ENCODE measurements at regions not wholly inside any gene's neighbourhood (a gene's known extent, or its start where the extent isn't known, plus 50 kb on each side); places are given as distances from the start of the nearest gene placed in this dataset.

GRCh38 chr4:96652158-96652557 is 812.3 kb downstream of the PDHA2 start:
- ATAC-seq = no peak
- no peak overlapping the region for H3K27ac ChIP-seq (ENCODE audit: low read depth, low read length)

DNA sequence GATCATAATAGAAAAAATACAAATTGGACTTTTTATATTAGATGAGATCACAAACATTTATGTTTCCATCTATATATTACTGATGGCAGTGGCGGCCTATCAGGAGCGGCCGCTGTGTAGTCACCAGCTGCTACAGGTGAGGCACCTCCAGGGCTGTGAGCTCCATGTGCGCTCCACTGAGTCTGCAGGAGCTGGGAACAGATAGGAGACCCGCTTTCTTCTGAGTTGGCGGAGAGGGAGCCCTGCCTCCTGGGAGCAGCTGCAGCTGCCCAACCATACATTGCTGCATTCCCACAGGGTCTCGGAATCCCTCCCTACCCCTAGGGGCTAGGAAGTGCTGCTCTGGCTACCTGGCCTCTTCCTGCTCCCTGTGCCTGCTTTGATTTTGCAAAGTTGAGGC is 812.9 kb downstream of the PDHA2 start:
- no peaks in the 10 kb centered on the region for H3K36me3 ChIP-seq (ENCODE audit: control insufficient read depth in 2 of 3, insufficient read depth in 3 of 3, low read length in 3 of 3)
- H3K36me3 Mint-ChIP-seq = no peaks in the 10 kb centered on the region
- H3K9me3 Mint-ChIP-seq = peaks cover 0 to 8% (median 0%) of the 10 kb centered on the region in 11 donors
- ChIA-PET CTCF (no interaction called here), POLR2A (no interaction called here)
- no peaks in the 10 kb centered on the region for H3K27me3 ChIP-seq (ENCODE audit: control insufficient read depth in 2 of 2, insufficient read depth in 2 of 2, low read length in 2 of 2)
- H3K27me3 Mint-ChIP-seq = no peaks in the 10 kb centered on the region
- no peak overlapping the region for H3K4me3 ChIP-seq (ENCODE audit: low read length)
- no peak for DNase-seq
- H3K27ac ChIP-seq (ENCODE audit: low read depth, low read length) = no peak overlapping the region
- intact Hi-C loops (cut with micrococcal nuclease) = no loop called here
- ATAC-seq = no peak
- no peaks in the 10 kb centered on the region for H3K4me1 ChIP-seq (ENCODE audit: control insufficient read depth in 2 of 2, insufficient read depth in 2 of 2, low read length in 2 of 2)
- H3K27ac Mint-ChIP-seq = no peak overlapping the region
- H3K4me3 Mint-ChIP-seq = no peak overlapping the region
- H3K4me1 Mint-ChIP-seq = no peaks in the 10 kb centered on the region
- H3K9me3 ChIP-seq (ENCODE audit: control insufficient read depth in 2 of 3, low read length in 3 of 3) = no peaks in the 10 kb centered on the region

More at GRCh38 chr4:96652158-96652557, 812.3 kb downstream of the PDHA2 start:
- Histone ChIP-seq H3K4me3 (ENCODE audit: low read length) (no peak overlapping the region), H3K36me3 (ENCODE audit: control insufficient read depth in 2 of 3, insufficient read depth in 3 of 3, low read length in 3 of 3) (no peaks in the 10 kb centered on the region), H3K4me1 (ENCODE audit: control insufficient read depth in 2 of 2, insufficient read depth in 2 of 2, low read length in 2 of 2) (no peaks in the 10 kb centered on the region), H3K9me3 (ENCODE audit: control insufficient read depth in 2 of 3, low read length in 3 of 3) (no peaks in the 10 kb centered on the region), H3K27me3 (ENCODE audit: control insufficient read depth in 2 of 2, insufficient read depth in 2 of 2, low read length in 2 of 2) (no peaks in the 10 kb centered on the region)
- intact Hi-C loops (cut with micrococcal nuclease) = no loop called here
- Mint-ChIP-seq H3K4me1 (no peaks in the 10 kb centered on the region), H3K27me3 (no peaks in the 10 kb centered on the region), H3K36me3 (no peaks in the 10 kb centered on the region), H3K27ac (no peak overlapping the region), H3K9me3 (peaks cover 0 to 10% (median 3%) of the 10 kb centered on the region in 11 donors), H3K4me3 (no peak overlapping the region)
- POLR2A ChIA-PET = no interaction called here
- no peak for DNase-seq
- CTCF ChIA-PET = no interaction called here

DNA sequence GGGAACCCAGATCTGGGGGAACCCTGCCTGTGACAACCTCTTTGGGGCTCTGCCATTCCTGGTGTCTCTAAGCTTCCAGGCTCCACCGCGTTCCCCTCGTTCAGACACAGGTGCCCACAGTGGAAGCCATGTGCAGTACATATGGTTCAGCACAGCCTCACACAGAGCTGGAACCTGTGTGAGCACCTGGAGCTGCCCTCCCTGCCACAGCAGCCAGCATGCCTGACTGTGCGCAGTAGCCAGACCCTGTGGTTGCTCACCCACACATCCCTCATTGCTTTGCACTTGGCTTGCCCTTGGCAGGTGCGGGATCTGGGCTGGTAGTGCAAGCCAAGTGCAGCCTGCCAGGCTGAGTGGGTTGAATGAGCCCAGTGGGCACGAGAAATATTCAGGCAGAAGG is 814.2 kb downstream of the PDHA2 start:
- intact Hi-C loops (cut with micrococcal nuclease) = no loop called here
- H3K27ac Mint-ChIP-seq = no peak overlapping the region
- ChIA-PET CTCF (no interaction called here), POLR2A (no interaction called here)
- H3K4me3 Mint-ChIP-seq = no peak overlapping the region
- Histone ChIP-seq H3K4me3 (ENCODE audit: low read length) (no peak overlapping the region), H3K36me3 (ENCODE audit: control insufficient read depth in 2 of 3, insufficient read depth in 3 of 3, low read length in 3 of 3) (no peaks in the 10 kb centered on the region), H3K27ac (ENCODE audit: low read depth, low read length) (no peak overlapping the region), H3K9me3 (ENCODE audit: control insufficient read depth in 2 of 3, low read length in 3 of 3) (no peaks in the 10 kb centered on the region), H3K4me1 (ENCODE audit: control insufficient read depth in 2 of 2, insufficient read depth in 2 of 2, low read length in 2 of 2) (no peaks in the 10 kb centered on the region), H3K27me3 (ENCODE audit: control insufficient read depth in 2 of 2, insufficient read depth in 2 of 2, low read length in 2 of 2) (no peaks in the 10 kb centered on the region)
- ATAC-seq = no peak
- H3K9me3 Mint-ChIP-seq = peaks cover 0 to 12% (median 0%) of the 10 kb centered on the region in 11 donors
- no peaks in the 10 kb centered on the region for H3K27me3 Mint-ChIP-seq
- no peak for DNase-seq
- H3K4me1 Mint-ChIP-seq = no peaks in the 10 kb centered on the region
- H3K36me3 Mint-ChIP-seq = no peaks in the 10 kb centered on the region

GRCh38 chr4:96670381-96670780 is 830.5 kb downstream of the PDHA2 start:
- POLR2A ChIA-PET = no interaction called here

DNA sequence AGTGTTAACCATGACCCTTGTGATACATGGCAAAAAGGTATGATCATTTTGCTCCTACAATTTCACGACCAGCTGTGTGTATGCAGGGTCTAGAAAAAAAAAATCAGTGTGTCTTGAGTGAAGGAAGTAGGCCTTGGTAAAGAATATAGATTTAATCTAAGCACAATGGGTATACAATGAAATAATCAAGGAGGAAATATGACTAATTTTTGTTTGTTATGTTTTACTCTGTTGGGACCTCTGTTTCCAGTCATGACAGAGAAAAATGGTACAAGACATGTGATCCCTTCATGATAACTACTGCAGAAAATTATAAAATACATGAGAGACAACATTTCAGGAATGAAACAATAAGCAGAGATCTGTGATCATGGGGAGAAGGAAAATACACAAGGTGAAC is 835.5 kb downstream of the PDHA2 start:
- Histone ChIP-seq H3K27ac (ENCODE audit: low read depth, low read length) (no peak overlapping the region), H3K27me3 (ENCODE audit: control insufficient read depth in 2 of 2, insufficient read depth in 2 of 2, low read length in 2 of 2) (no peaks in the 10 kb centered on the region), H3K9me3 (ENCODE audit: control insufficient read depth in 2 of 3, low read length in 3 of 3) (no peaks in the 10 kb centered on the region), H3K4me3 (ENCODE audit: low read length) (no peak overlapping the region), H3K4me1 (ENCODE audit: control insufficient read depth in 2 of 2, insufficient read depth in 2 of 2, low read length in 2 of 2) (no peaks in the 10 kb centered on the region), H3K36me3 (ENCODE audit: control insufficient read depth in 2 of 3, insufficient read depth in 3 of 3, low read length in 3 of 3) (no peaks in the 10 kb centered on the region)
- ChIA-PET POLR2A (no interaction called here), CTCF (no interaction called here)
- H3K27me3 Mint-ChIP-seq = no peaks in the 10 kb centered on the region
- intact Hi-C loops (cut with micrococcal nuclease) = no loop called here
- DNase-seq (no peak), ATAC-seq (no peak)
- H3K9me3 Mint-ChIP-seq = peaks cover 0 to 13% (median 2%) of the 10 kb centered on the region in 11 donors
- H3K36me3 Mint-ChIP-seq = no peaks in the 10 kb centered on the region
- no peak overlapping the region for H3K27ac Mint-ChIP-seq
- H3K4me3 Mint-ChIP-seq = no peak overlapping the region
- H3K4me1 Mint-ChIP-seq = no peaks in the 10 kb centered on the region

More at GRCh38 chr4:96670381-96670780, 830.5 kb downstream of the PDHA2 start:
- Histone ChIP-seq H3K36me3 (ENCODE audit: control insufficient read depth in 2 of 3, insufficient read depth in 3 of 3, low read length in 3 of 3) (no peaks in the 10 kb centered on the region), H3K9me3 (ENCODE audit: control insufficient read depth in 2 of 3, low read length in 3 of 3) (no peaks in the 10 kb centered on the region), H3K4me3 (ENCODE audit: low read length) (no peak overlapping the region), H3K27ac (ENCODE audit: low read depth, low read length) (no peak overlapping the region), H3K4me1 (ENCODE audit: control insufficient read depth in 2 of 2, insufficient read depth in 2 of 2, low read length in 2 of 2) (no peaks in the 10 kb centered on the region), H3K27me3 (ENCODE audit: control insufficient read depth in 2 of 2, insufficient read depth in 2 of 2, low read length in 2 of 2) (no peaks in the 10 kb centered on the region)
- H3K36me3 Mint-ChIP-seq = no peaks in the 10 kb centered on the region
- peaks cover 0 to 11% (median 4%) of the 10 kb centered on the region in 11 donors for H3K9me3 Mint-ChIP-seq
- intact Hi-C loops (cut with micrococcal nuclease) = no loop called here
- CTCF ChIA-PET = no interaction called here
- H3K4me3 Mint-ChIP-seq = no peak overlapping the region
- H3K27me3 Mint-ChIP-seq = no peaks in the 10 kb centered on the region
- ATAC-seq (no peak), DNase-seq (no peak)
- no peak overlapping the region for H3K27ac Mint-ChIP-seq
- no peaks in the 10 kb centered on the region for H3K4me1 Mint-ChIP-seq

DNA sequence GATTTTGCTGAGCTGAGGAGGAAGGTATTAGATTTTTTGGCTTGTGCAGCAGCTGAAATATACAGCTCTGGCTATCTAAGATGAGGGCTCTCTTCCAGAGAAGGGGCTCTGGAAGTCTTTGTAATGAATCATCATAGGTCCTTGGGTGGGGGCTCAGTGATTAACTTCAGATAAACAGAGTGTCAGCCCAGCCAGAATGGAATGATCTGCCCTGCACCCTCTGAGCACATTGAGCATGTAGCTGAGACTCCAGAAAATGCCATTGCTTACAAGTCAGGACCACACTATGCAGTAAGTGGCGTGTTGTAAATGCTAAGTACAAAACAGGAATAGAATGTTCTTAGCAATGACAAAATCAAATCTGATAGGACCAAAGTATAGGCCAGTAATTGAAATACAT is 836.0 kb downstream of the PDHA2 start:
- ChIA-PET CTCF (no interaction called here), POLR2A (no interaction called here)
- Histone ChIP-seq H3K27me3 (ENCODE audit: control insufficient read depth in 2 of 2, insufficient read depth in 2 of 2, low read length in 2 of 2) (no peaks in the 10 kb centered on the region), H3K36me3 (ENCODE audit: control insufficient read depth in 2 of 3, insufficient read depth in 3 of 3, low read length in 3 of 3) (no peaks in the 10 kb centered on the region), H3K9me3 (ENCODE audit: control insufficient read depth in 2 of 3, low read length in 3 of 3) (no peaks in the 10 kb centered on the region), H3K27ac (ENCODE audit: low read depth, low read length) (no peak overlapping the region), H3K4me1 (ENCODE audit: control insufficient read depth in 2 of 2, insufficient read depth in 2 of 2, low read length in 2 of 2) (no peaks in the 10 kb centered on the region), H3K4me3 (ENCODE audit: low read length) (no peak overlapping the region)
- H3K4me1 Mint-ChIP-seq = no peaks in the 10 kb centered on the region
- no peaks in the 10 kb centered on the region for H3K27me3 Mint-ChIP-seq
- H3K36me3 Mint-ChIP-seq = no peaks in the 10 kb centered on the region
- H3K9me3 Mint-ChIP-seq = peaks cover 0 to 13% (median 2%) of the 10 kb centered on the region in 11 donors
- ATAC-seq (no peak), DNase-seq (no peak)
- intact Hi-C loops (cut with micrococcal nuclease) = no loop called here
- no peak overlapping the region for H3K27ac Mint-ChIP-seq
- H3K4me3 Mint-ChIP-seq = no peak overlapping the region

GRCh38 chr4:96676754-96677435 is 837.0 kb downstream of the PDHA2 start:
- H3K4me1 Mint-ChIP-seq = no peaks in the 10 kb centered on the region
- no peaks in the 10 kb centered on the region for H3K36me3 ChIP-seq (ENCODE audit: control insufficient read depth in 2 of 3, insufficient read depth in 3 of 3, low read length in 3 of 3)
- POLR2A ChIA-PET = no interaction called here
- H3K27me3 ChIP-seq (ENCODE audit: control insufficient read depth in 2 of 2, insufficient read depth in 2 of 2, low read length in 2 of 2) = no peaks in the 10 kb centered on the region
- H3K9me3 ChIP-seq (ENCODE audit: control insufficient read depth in 2 of 3, low read length in 3 of 3) = no peaks in the 10 kb centered on the region
- no peak overlapping the region for H3K4me3 ChIP-seq (ENCODE audit: low read length)
- no peak overlapping the region for H3K27ac Mint-ChIP-seq
- no peaks in the 10 kb centered on the region for H3K27me3 Mint-ChIP-seq
- H3K9me3 Mint-ChIP-seq = peaks cover 0 to 13% (median 0%) of the 10 kb centered on the region in 11 donors
- no peak overlapping the region for H3K27ac ChIP-seq (ENCODE audit: low read depth, low read length)
- H3K4me3 Mint-ChIP-seq = no peak overlapping the region
- no peaks in the 10 kb centered on the region for H3K36me3 Mint-ChIP-seq
- intact Hi-C loops (cut with micrococcal nuclease) = no loop called here
- no peaks in the 10 kb centered on the region for H3K4me1 ChIP-seq (ENCODE audit: control insufficient read depth in 2 of 2, insufficient read depth in 2 of 2, low read length in 2 of 2)
- ATAC-seq (no peak), DNase-seq (no peak)
- CTCF ChIA-PET = interaction anchor here (0.6 kb wide), 1 partner anchor 387 kb away, joined by 3 read pairs; no protein-coding TSS in a partner anchor

Data from naive thymus-derived CD4-positive, alpha-beta T cell (primary cell).